ENCODE measurements at regions not wholly inside any gene's neighbourhood (a gene's known extent, or its start where the extent isn't known, plus 50 kb on each side); places are given as distances from the start of the nearest gene placed in this dataset.

DNA sequence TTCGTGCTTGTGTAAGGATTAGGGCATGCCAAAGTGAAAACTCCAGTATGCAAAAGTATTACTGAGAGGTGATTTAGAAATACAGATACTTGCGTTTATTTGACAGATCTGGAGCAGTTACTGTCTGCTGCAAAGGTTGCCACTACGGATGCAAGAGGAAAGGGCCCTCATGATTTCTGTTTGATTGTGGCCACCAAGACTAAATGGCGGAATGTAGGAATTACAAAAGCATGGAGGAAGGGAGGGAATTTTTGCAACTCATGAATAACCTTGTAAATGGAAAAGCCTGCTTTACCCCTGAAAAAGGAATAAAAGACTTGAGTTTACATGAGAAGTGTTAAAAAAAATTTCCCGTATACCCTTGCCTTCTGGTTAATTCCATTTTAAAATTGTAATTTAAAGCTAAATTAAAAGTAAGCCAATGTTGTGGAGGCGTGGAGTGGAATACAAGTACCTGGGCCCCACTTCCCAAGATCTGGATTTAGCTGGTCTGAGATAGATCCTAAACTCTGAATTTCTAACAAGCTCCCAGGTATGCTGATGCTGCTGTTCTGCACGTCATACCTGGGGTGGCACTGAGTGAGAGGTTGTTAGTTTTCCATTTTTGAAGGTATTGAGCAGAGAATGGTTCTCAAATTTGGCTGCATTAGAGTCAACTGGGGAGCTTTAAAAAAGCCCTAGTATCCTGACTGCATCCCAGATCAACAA is 56.6 kb upstream of the NKX2-2 start:
- no peak for TF ChIP-seq CTCF (IDR thresholded peaks at IDR 0.05; ENCODE audit: low read depth, low read length)
- no peak overlapping the region for H3K4me3 ChIP-seq (ENCODE audit: low read depth, low read length)

DNA sequence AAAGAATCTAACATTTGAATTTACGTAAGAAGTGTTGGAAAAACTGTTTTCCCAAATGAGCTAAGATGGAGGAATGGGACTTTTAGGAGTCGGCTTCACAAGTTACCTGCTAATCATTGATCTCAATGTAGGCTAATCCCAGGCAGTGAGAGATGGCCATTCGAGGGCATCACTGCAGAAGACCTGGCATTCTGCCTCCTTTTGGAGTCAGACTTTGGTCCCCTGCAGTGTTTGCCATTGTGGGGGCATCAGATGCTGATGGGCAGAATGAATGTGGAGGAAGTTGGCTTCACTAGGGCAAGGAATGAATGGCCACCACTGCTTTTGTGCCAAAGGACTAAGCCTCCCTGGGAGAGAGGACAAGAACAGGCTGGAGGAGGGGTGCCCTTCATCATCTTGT is 55.7 kb upstream of the NKX2-2 start:
- TF ChIP-seq CTCF (IDR thresholded peaks at IDR 0.05; ENCODE audit: low read depth, low read length), result no peak
- H3K4me3 ChIP-seq (ENCODE audit: low read depth, low read length), result no peak overlapping the region

- no peak overlapping the region for H3K4me3 ChIP-seq (ENCODE audit: low read depth, low read length)
- no peak for TF ChIP-seq CTCF (IDR thresholded peaks at IDR 0.05; ENCODE audit: low read depth, low read length)
These were observed 50.4 kb upstream of the NKX2-2 start for GRCh38 chr20:21564127-21564773.

Data from WI38 (cell line).